BLaER1 treated with 17β-estradiol and CSF1 and Interleukin-3, amounts not matched to agents 10 nM and 100 nM (cell line): ENCODE measurements at regions not wholly inside any gene's neighbourhood (a gene's known extent, or its start where the extent isn't known, plus 50 kb on each side); places are given as distances from the start of the nearest gene placed in this dataset.

Source experiments
- H3K27ac ChIP-seq, 11 experiments: shearing (Covaris generic); formaldehyde crosslinking; 2 replicates each; pipeline ENCODE4 v1.8.1; 2022
- H3K27me3 ChIP-seq, 11 experiments: shearing (Covaris generic); formaldehyde crosslinking; 2 replicates each; pipeline ENCODE4 v1.8.1; 2022
- H3K36me3 ChIP-seq, 11 experiments: shearing (Covaris generic); formaldehyde crosslinking; 2 replicates each; pipeline ENCODE4 v1.8.1; 2022
- H3K4me1 ChIP-seq, 10 experiments: shearing (Covaris generic); formaldehyde crosslinking; 2 replicates each; pipeline ENCODE4 v1.8.1; 2022
- H3K4me2 ChIP-seq, 11 experiments: shearing (Covaris generic); formaldehyde crosslinking; 2 replicates each; pipeline ENCODE4 v1.8.1; 2022
- H3K4me3 ChIP-seq, 10 experiments: shearing (Covaris generic); formaldehyde crosslinking; 2 replicates each; pipeline ENCODE4 v1.8.1; 2022
- H3K9ac ChIP-seq, 11 experiments: shearing (Covaris generic); formaldehyde crosslinking; 2 replicates each; pipeline ENCODE4 v1.8.1; 2022
- H3K9me3 ChIP-seq, 11 experiments: shearing (Covaris generic); formaldehyde crosslinking; replicated peaks in 1 of 11; 2 replicates each; pipeline ENCODE4 v1.8.1; 2022
- H4K20me1 ChIP-seq, 11 experiments: shearing (Covaris generic); formaldehyde crosslinking; 2 replicates each; pipeline ENCODE4 v1.8.1; 2022
- Cebpa-rat ChIP-seq, 11 experiments: shearing (Covaris generic); IDR thresholded peaks; 2 replicates each; pipeline ENCODE4 v1.8.1; 2022

DNA sequence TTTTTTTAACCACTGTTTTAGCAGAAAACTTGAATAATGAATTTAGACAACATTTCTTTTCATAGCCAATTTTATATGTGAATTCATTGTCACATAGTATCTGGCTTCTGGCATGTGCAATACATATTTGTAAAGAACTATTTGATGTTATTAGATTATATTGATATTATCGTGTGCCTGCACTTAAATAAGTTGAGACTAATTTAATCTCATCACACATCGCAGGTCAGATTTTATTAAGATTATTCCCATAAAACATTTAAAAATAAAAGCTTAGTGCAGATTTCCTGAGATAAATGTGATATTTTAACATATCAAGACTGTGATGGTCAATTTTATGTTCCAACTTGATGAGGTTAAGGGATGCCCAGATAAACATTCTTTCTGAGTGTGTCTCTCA lies 1565.3 kb upstream of the LRRTM3 start:
- H3K4me3 ChIP-seq = no peak overlapping the region
- TF ChIP-seq Cebpa-rat (IDR thresholded peaks at IDR 0.05) = no peak
- H3K27ac ChIP-seq = no peak overlapping the region
- no peaks in the 10 kb centered on the region for H3K9me3 ChIP-seq
- no peaks in the 10 kb centered on the region for H3K27me3 ChIP-seq
- no peaks in the 10 kb centered on the region for H4K20me1 ChIP-seq
- H3K4me1 ChIP-seq = peaks cover 0 to 19% (median 0%) of the 10 kb centered on the region in 10 experiments; a peak in 6 of 20 replicates
- H3K4me2 ChIP-seq = peak overlapping the region in 3 of 11 experiments; percentile 25 to 71 (median 50); a peak in 5 of 22 replicates
- no peak overlapping the region for H3K9ac ChIP-seq
- H3K36me3 ChIP-seq = no peaks in the 10 kb centered on the region

DNA sequence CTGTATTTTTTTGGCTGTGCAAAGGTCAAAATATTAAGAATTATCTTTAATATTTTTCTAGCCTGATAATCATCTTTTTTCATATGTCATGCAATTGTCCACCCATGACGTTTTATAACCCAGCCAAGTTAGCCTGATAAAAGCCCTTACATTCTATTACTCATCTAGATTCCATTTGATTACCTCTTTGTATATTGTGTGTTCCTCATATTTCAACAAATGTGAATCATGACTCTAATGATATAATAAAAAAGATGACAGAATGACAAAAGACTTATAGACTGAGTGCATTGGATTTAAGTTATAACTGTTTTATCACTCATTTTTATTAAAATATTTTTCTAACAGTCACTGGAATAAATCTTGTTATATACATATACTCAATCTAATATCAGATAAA lies 1560.0 kb upstream of the LRRTM3 start:
- no peak overlapping the region for H3K4me3 ChIP-seq
- H3K4me2 ChIP-seq = no peak overlapping the region

GRCh38 chr10:65367706-65368105 lies 1558.1 kb upstream of the LRRTM3 start:
- no peaks in the 10 kb centered on the region for H3K27me3 ChIP-seq

More for the DNA sequence above, 1560.0 kb upstream of the LRRTM3 start:
- H4K20me1 ChIP-seq = no peaks in the 10 kb centered on the region
- H3K27ac ChIP-seq = no peak overlapping the region
- H3K36me3 ChIP-seq = no peaks in the 10 kb centered on the region
- no peaks in the 10 kb centered on the region for H3K27me3 ChIP-seq
- no peaks in the 10 kb centered on the region for H3K9me3 ChIP-seq
- H3K4me1 ChIP-seq = no peaks in the 10 kb centered on the region
- no peak overlapping the region for H3K9ac ChIP-seq
- no peak for TF ChIP-seq Cebpa-rat (IDR thresholded peaks at IDR 0.05)

DNA sequence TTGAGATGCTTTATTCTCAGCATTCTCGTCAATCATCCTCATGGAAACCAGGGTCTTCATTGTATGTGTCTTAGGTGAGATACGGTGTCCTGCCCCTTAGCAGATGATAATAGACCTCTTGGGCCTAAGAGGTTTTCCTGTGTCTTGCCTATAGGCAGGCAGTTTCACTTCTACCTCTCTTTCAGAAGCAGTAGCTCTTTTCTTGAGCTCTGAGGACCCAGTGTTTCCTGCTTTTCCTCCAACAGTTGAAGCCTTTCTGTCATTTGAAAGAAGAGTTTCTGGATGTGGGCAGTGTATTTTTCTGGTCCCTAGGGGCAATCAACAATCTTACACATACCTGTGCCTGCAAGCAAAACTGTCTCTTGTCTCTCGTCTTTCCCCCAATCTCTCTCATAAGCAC lies 1550.3 kb upstream of the LRRTM3 start:
- no peaks in the 10 kb centered on the region for H3K27me3 ChIP-seq
- H3K36me3 ChIP-seq = no peaks in the 10 kb centered on the region
- H3K9me3 ChIP-seq = no peaks in the 10 kb centered on the region
- H4K20me1 ChIP-seq = no peaks in the 10 kb centered on the region
- H3K4me2 ChIP-seq = no peak overlapping the region
- H3K4me1 ChIP-seq = no peaks in the 10 kb centered on the region
- TF ChIP-seq Cebpa-rat (IDR thresholded peaks at IDR 0.05) = no peak
- H3K4me3 ChIP-seq = no peak overlapping the region
- H3K27ac ChIP-seq = no peak overlapping the region
- no peak overlapping the region for H3K9ac ChIP-seq

More at GRCh38 chr10:65367706-65368105, 1558.1 kb upstream of the LRRTM3 start:
- TF ChIP-seq Cebpa-rat (IDR thresholded peaks at IDR 0.05) = no peak
- no peak overlapping the region for H3K4me3 ChIP-seq
- H3K9ac ChIP-seq = no peak overlapping the region
- no peaks in the 10 kb centered on the region for H3K9me3 ChIP-seq
- H4K20me1 ChIP-seq = no peaks in the 10 kb centered on the region
- H3K4me1 ChIP-seq = no peaks in the 10 kb centered on the region
- no peak overlapping the region for H3K4me2 ChIP-seq
- no peak overlapping the region for H3K27ac ChIP-seq
- no peaks in the 10 kb centered on the region for H3K36me3 ChIP-seq

DNA sequence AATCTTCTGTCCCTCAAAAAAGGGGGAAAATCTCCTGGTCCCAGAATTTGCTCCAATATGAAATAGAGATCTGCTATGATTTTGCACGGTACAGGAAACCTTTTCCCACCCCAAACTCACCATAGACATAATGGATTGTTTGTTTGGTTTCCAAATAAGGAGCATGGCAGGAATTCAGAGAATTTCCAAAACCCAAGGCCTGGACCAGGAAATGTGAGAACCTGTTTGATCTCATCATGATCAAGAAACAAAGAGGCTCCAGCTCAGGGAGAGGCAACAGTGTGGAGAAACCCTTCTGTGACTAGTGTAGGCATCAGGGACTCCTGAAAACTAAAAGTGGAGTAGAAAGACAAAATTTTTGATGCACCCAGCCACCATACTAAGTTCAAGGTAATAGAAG lies 1548.1 kb upstream of the LRRTM3 start:
- Histone ChIP-seq H4K20me1 (no peaks in the 10 kb centered on the region), H3K27ac (no peak overlapping the region), H3K27me3 (no peaks in the 10 kb centered on the region), H3K36me3 (no peaks in the 10 kb centered on the region), H3K9me3 (no peaks in the 10 kb centered on the region), H3K4me3 (no peak overlapping the region), H3K9ac (no peak overlapping the region), H3K4me1 (no peaks in the 10 kb centered on the region), H3K4me2 (no peak overlapping the region)
- TF ChIP-seq Cebpa-rat (IDR thresholded peaks at IDR 0.05) = no peak

GRCh38 chr10:65394502-65395297 lies 1531.1 kb upstream of the LRRTM3 start:
- Histone ChIP-seq H3K9ac (no peak overlapping the region), H3K4me2 (peak overlapping the region in 3 of 11 experiments; percentile 1 to 3 (median 3); a peak in 3 of 22 replicates), H3K9me3 (no peaks in the 10 kb centered on the region), H4K20me1 (no peaks in the 10 kb centered on the region), H3K27ac (no peak overlapping the region; a peak in 1 of 22 replicates), H3K4me3 (no peak overlapping the region), H3K36me3 (no peaks in the 10 kb centered on the region), H3K27me3 (no peaks in the 10 kb centered on the region), H3K4me1 (peaks cover 0 to 13% (median 0%) of the 10 kb centered on the region in 10 experiments; a peak in 3 of 20 replicates)
- no peak for TF ChIP-seq Cebpa-rat (IDR thresholded peaks at IDR 0.05)

DNA sequence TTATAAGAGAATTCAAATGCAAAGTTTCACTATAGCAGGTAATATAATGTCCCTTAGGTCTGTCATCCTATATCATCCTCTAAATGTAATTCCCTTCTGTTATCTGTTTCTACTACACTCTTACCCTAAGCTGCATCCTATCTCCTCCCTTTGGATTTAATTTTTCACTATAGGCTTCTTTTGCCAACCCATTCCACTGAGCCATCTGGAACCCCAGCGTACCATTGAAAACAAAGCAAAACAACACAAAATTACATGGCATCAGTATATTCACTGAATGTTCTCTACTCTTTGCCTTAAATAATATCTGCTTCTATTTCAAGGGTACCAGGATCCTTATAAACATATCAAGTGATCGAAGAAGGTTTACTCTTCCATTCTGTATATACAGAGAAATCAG lies 1530.2 kb upstream of the LRRTM3 start:
- Histone ChIP-seq H3K27ac (no peak overlapping the region), H3K27me3 (no peaks in the 10 kb centered on the region), H3K4me3 (no peak overlapping the region), H3K4me2 (no peak overlapping the region), H4K20me1 (no peaks in the 10 kb centered on the region), H3K9me3 (no peaks in the 10 kb centered on the region), H3K9ac (no peak overlapping the region), H3K4me1 (peaks cover 0 to 13% (median 0%) of the 10 kb centered on the region in 10 experiments; a peak in 3 of 20 replicates), H3K36me3 (no peaks in the 10 kb centered on the region)
- TF ChIP-seq Cebpa-rat (IDR thresholded peaks at IDR 0.05) = no peak

DNA sequence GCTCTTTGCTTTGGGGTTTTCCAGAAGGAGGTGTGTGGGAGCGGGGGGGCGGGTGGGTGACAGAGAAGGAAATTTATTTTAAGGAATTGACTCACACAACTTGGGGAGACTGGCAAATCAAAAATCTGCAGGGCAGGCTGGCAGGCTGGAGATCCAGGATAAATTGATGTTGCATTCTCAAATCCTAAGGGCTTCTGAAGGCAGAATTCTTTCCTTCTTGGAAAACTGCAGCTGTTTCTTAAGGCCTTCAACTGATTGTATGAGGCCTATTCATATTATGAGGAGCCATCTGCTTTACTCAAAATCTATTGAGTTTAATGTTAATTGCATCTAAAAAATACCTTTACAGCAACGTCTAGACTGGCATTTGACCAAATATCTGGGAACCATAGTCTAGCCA lies 1528.8 kb upstream of the LRRTM3 start:
- Histone ChIP-seq H3K9me3 (no peaks in the 10 kb centered on the region), H4K20me1 (no peaks in the 10 kb centered on the region), H3K4me3 (no peak overlapping the region), H3K9ac (no peak overlapping the region), H3K27me3 (no peaks in the 10 kb centered on the region), H3K4me2 (no peak overlapping the region), H3K36me3 (no peaks in the 10 kb centered on the region), H3K27ac (no peak overlapping the region), H3K4me1 (peaks cover 0 to 13% (median 0%) of the 10 kb centered on the region in 10 experiments; a peak in 3 of 20 replicates)
- TF ChIP-seq Cebpa-rat (IDR thresholded peaks at IDR 0.05) = no peak

DNA sequence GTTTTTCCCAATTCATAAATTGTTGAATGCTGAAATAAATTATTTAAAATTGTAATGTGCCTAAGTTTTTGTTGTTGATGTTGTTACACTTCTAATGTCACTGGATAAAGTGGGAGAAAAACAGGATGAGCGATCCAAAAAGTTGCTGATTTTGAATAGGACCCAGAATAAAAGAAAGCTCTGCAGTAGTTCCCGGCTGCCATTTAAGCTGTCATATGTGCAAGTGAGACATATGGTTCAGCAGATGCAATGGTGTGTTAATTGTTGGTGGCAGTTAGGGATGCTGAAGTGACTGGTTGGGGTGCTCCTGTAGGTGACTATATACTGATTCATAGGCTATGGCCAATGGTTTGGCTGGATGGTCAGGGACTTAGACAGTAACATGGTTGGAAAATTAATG lies 1517.4 kb upstream of the LRRTM3 start:
- Histone ChIP-seq H3K4me2 (no peak overlapping the region), H3K36me3 (no peaks in the 10 kb centered on the region), H3K4me1 (no peaks in the 10 kb centered on the region), H3K27ac (no peak overlapping the region), H3K4me3 (no peak overlapping the region), H4K20me1 (no peaks in the 10 kb centered on the region), H3K9ac (no peak overlapping the region), H3K27me3 (no peaks in the 10 kb centered on the region), H3K9me3 (no peaks in the 10 kb centered on the region)
- TF ChIP-seq Cebpa-rat (IDR thresholded peaks at IDR 0.05) = no peak

DNA sequence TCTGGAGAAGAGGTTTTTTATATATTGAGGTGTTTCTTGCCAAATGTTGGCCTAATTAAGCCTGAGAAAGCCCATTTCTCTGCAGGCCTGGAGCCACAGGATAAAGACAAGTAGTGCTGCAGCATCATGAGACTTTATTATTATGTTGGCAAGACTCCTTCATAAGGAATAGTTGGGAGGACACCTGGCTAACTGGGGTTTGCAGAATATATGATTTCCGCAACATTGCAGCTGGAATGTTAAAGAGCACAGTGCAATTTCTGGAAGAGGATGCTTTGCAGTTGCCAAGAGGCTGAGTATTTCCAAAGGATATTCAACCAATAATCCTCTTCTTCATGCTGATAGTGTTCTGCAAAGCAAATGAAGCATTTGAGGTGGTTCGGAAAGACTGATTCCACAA lies 1512.8 kb upstream of the LRRTM3 start:
- Histone ChIP-seq H3K27ac (no peak overlapping the region), H3K27me3 (no peaks in the 10 kb centered on the region), H3K4me2 (no peak overlapping the region), H3K4me3 (no peak overlapping the region), H3K9ac (no peak overlapping the region), H3K4me1 (no peaks in the 10 kb centered on the region), H3K36me3 (no peaks in the 10 kb centered on the region), H4K20me1 (no peaks in the 10 kb centered on the region), H3K9me3 (peaks cover 0 to 3% (median 0%) of the 10 kb centered on the region in 11 experiments; a peak in 2 of 22 replicates)
- TF ChIP-seq Cebpa-rat (IDR thresholded peaks at IDR 0.05) = no peak
